Retina (tissue), 1 donor: ENCODE measurements at regions not wholly inside any gene's neighbourhood (a gene's known extent, or its start where the extent isn't known, plus 50 kb on each side); places are given as distances from the start of the nearest gene placed in this dataset.

ENCODE experiments used
- DNase-seq: peaks from one replicate; pipeline ENCODE4 v3.0.0-alpha.2; 2016

- DNase-seq = no peak
Observed at GRCh38 chr13:108360139-108360538, 90.6 kb downstream of the TNFSF13B start.

- DNase-seq = peak; percentile 40
Observed at GRCh38 chr13:108361769-108362168, 92.3 kb downstream of the TNFSF13B start.

GRCh38 chr13:108363666-108364065 is 94.1 kb downstream of the TNFSF13B start:
- DNase-seq = no peak

GRCh38 chr13:108365255-108365654 is 95.7 kb downstream of the TNFSF13B start:
- DNase-seq = no peak

GRCh38 chr13:108368250-108368905 is 98.9 kb downstream of the TNFSF13B start:
- no peak for DNase-seq

- no peak for DNase-seq
Observed at GRCh38 chr13:108369412-108369811, 99.9 kb downstream of the TNFSF13B start.

- DNase-seq = no peak
Observed at GRCh38 chr13:108375034-108375433, 105.5 kb downstream of the TNFSF13B start.

- DNase-seq = no peak
Observed at GRCh38 chr13:108375772-108376171, 106.3 kb downstream of the TNFSF13B start.

GRCh38 chr13:108376308-108376707 is 106.8 kb downstream of the TNFSF13B start:
- no peak for DNase-seq

GRCh38 chr13:108377646-108378206 is 108.2 kb downstream of the TNFSF13B start:
- DNase-seq = no peak

- DNase-seq = no peak
Observed at GRCh38 chr13:108383667-108384066, 114.1 kb downstream of the TNFSF13B start.

GRCh38 chr13:108387156-108387555 is 117.6 kb downstream of the TNFSF13B start:
- no peak for DNase-seq

- no peak for DNase-seq
Observed at GRCh38 chr13:108402850-108403249, 133.3 kb downstream of the TNFSF13B start.

GRCh38 chr13:108407495-108407894 is 138.0 kb downstream of the TNFSF13B start:
- no peak for DNase-seq

GRCh38 chr13:108408672-108409071 is 139.2 kb downstream of the TNFSF13B start:
- DNase-seq = no peak

- no peak for DNase-seq
Observed at GRCh38 chr13:108409730-108410129, 140.2 kb downstream of the TNFSF13B start.

GRCh38 chr13:108419768-108420167 is 150.2 kb downstream of the TNFSF13B start:
- DNase-seq = no peak

GRCh38 chr13:108425056-108425455 is 155.5 kb downstream of the TNFSF13B start:
- DNase-seq = no peak

GRCh38 chr13:108426893-108427292 is 157.4 kb downstream of the TNFSF13B start:
- DNase-seq = no peak

GRCh38 chr13:108427355-108427754 is 157.8 kb downstream of the TNFSF13B start:
- no peak for DNase-seq

- DNase-seq = no peak
Observed at GRCh38 chr13:108428691-108429090, 159.2 kb downstream of the TNFSF13B start.

- DNase-seq = no peak
Observed at GRCh38 chr13:108433976-108434755, 164.6 kb downstream of the TNFSF13B start.

- no peak for DNase-seq
Observed at GRCh38 chr13:108435393-108436149, 166.1 kb downstream of the TNFSF13B start.
